HG03442 (cell line): ENCODE measurements at regions not wholly inside any gene's neighbourhood (a gene's known extent, or its start where the extent isn't known, plus 50 kb on each side); places are given as distances from the start of the nearest gene placed in this dataset.

Experiments
- ATAC-seq: cut with Tn5 transposase; IDR thresholded peaks from one replicate; pipeline ENCODE4 v1.9.1; 2021; ENCODE audit warnings: mild to moderate bottlenecking, moderate library complexity; ENCODE audit not compliant: unreplicated experiment

DNA sequence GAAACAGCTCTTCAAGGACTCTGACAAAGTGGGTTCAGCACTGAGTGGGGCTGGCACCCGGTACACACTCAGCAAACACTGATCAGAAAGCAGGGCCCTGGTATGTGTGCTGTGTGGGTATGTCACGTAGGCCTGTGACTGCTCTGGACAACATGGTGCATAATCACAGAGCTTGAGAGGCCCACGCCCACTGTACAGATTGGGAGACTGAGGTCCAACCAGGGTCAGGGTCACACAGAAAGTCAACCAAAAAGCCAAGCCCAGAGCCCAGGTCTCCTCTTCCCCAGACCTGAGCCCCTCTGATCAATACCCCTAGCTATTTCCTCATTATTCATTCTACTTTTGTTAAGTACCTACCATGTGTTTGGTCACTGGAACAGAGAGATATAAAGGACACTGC lies 166.1 kb upstream of the LINGO1 start:
- ATAC-seq: no peak

DNA sequence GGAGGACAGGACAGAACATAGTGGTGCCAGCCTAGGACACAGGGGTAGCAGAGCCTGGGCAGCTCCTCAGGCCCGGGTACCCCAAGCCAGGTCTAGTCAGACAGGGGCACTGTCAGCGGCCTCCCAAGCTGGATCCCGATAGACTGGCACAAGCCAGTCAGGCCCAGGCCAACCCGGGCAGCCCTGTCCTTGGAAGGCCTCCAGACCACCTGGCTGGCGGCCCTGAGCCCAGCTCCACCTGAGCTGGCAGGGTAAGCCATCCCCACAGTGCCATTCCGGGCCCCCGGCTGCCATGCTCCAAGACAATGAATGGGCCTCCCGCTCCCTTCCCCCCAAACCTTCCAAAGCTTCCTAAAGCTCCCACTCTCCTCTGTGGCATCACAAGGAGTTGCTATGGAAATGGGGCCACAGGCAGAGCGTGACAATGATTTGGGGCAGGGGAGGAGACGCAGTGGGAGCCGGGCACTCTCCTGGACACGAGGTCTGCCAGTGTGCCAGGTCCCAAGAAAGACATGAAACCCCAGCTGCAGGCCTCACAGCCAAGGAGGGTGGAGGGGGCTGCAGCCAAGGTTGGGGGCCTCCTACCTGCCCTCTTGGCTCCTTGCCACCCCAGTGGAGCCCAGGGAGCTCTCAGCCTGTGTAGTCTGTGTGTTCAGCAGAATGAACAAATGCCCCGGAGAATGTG lies 165.6 kb upstream of the LINGO1 start:
- ATAC-seq: no peak

- ATAC-seq: no peak
Measured at GRCh38 chr15:77797270-77797669, 164.6 kb upstream of the LINGO1 start.

DNA sequence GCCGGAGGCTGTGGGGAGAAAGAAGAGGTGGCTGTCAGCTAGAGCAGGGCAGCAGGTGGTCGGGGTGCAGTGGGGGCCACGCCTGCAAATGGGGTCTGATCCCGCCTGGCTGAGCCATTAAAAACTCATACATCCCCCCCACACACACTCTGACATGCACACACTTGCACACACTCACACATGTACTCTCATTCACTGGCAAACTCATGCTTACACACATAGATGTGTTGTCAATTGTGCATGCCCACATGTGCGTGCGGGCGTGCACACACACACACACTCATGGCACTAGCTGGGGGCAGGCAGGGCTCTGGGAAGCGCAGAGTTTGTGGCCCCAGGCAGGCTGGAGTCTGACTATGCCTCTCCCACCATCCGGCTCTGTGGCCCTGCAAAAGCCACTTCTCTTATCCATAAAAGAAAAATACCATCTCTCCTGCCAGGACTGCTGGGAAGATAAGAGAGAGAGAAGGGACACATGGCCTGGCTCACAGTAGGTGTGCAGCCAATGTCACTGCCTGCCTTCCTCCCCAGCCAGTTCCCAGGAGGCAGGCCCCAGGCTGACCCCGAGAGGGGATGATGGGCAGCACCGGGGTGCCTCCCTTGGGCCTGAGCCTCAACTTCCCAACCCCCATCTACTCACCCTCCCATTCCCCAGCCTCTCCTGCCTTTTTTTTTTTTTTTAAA lies 163.5 kb upstream of the LINGO1 start:
- no peak for ATAC-seq

GRCh38 chr15:77795446-77795845 lies 162.7 kb upstream of the LINGO1 start:
- ATAC-seq: no peak

DNA sequence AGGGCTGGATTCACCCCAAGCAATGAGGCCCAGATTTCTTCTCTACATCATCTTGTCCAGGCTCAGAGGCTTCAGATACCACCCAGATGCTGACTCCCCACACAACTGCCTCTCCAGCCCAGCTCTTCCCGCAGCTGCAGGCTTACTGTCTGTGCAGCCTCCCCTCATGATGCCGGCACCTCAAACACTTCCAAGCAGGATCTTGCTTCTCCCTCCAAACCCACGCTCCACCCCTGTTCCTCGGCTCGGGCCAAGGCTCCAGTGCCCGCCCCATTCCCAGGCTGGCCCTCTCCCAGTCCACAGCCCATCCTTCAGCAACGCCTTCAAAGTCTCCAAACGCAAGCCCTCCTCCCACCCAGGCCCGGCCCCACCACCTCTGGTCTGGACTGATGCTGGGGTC lies 159.2 kb upstream of the LINGO1 start:
- ATAC-seq: no peak

GRCh38 chr15:77790481-77790880 lies 157.8 kb upstream of the LINGO1 start:
- no peak for ATAC-seq

DNA sequence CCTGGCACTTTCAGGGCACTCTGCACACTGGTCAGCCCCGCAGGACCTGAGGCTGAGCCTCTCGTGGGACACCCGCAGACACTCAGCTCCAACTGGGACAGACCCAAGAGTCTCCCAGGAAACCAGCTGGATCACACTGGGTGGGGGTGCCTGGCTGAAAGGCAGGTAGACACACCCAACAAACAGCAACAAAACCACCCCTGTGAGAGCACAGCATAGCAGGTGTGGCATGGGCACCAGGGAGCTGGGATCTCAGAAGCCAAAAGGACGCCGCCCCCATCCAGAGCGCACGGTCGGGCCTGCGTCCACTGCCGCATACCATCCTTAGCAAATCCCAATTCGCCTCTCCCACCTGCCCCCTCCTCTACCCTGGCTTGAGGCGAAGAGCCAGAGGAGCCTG lies 154.2 kb upstream of the LINGO1 start:
- ATAC-seq: no peak

- no peak for ATAC-seq
Measured at GRCh38 chr15:77786181-77786890, 153.6 kb upstream of the LINGO1 start.

- no peak for ATAC-seq
Measured at GRCh38 chr15:77784361-77785292, 151.9 kb upstream of the LINGO1 start.

- no peak for ATAC-seq
Measured at GRCh38 chr15:77783636-77784035, 150.9 kb upstream of the LINGO1 start.

DNA sequence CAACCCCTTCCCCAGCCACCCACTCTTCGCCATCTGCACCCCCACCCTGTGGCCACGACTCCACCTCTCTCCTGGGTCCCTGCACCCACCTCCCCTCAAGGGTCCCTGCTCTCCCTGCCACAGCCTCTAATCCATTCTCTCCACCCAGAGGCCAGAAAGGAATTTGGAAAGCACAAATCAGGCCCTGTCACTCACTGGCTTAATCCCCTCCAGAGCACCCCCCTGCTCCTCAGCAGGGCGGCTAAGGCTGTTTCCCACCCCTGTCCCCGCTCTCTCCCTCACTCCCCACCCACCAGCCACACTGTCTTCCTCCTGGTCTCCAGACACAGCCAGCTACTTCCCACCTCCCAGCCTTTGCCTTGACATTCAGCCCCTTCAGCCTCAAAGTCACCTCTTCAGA lies 150.0 kb upstream of the LINGO1 start:
- no peak for ATAC-seq

DNA sequence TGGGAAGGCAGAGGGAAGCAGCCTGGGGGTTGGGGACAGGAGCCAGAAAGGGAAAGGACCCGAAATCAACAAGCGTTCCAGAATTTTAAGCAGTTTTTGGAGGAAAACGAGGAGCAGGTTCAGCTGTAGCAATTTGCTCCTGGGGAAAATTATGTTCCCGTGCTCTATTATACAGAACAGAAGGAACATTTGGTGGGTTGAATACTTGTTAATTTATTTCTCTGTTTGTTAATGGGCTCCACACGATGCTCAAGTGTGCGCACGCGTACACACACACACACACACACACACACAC lies 149.2 kb upstream of the LINGO1 start:
- ATAC-seq: no peak

GRCh38 chr15:77781151-77781945 lies 148.6 kb upstream of the LINGO1 start:
- ATAC-seq: no peak

DNA sequence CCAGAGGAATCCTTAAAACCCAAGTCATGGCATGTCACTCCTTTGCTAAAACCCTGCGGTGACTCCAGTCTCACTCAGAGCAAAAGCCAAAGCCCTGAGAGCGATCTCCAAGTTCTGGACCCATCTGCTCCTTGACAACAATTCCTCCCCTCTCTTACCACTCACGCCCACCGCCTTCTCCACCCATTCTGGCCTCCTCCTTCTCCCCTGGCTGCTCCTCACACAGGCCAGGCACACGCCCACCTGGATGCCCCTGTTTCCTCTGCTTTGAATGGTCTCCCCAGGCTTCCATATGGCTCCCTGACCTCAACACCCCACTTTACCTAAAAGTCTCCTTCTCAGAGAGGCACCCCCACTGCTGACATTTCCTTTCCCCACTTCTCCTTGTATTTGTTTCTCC lies 146.1 kb upstream of the LINGO1 start:
- no peak for ATAC-seq

DNA sequence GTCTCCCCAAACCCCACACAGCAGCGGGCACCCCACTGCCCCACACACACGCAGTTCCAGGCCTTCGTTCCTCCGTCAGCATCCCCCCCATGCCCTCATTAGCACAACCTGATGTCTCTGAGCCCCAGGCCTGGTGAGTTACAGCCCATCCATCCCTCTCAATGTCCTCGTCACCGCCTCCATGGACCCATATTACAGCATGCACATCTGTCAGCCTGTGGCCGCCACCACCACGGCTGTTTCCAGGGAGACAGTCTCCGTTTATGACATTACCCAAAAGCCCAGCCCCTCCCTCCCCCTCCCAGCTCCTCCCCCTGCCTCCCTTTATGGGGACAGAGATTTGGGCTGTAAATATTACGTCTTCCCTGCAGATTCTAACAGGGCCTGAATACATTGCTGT lies 143.1 kb upstream of the LINGO1 start:
- ATAC-seq: no peak

DNA sequence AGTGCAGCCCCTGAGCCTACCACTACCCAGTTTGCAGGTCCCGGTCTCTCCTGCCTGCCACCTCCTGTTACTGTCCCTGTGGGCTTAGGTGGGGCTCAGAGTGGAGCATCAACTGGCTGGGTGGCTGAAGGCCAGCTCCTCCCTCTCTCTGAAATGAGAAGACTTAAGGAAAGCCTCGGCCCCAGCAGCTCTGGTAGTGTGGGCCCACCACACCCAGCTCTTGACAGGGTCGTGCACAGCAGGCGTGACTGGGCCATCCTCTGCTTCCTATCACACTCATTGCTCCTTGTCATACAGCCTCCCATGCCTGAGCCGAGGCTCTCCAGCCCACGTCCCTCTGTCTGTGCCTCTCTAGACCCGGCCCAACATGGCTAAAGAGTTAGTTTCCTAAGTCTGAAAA lies 142.7 kb upstream of the LINGO1 start:
- no peak for ATAC-seq

- ATAC-seq: no peak
Measured at GRCh38 chr15:77774350-77774749, 141.6 kb upstream of the LINGO1 start.

- ATAC-seq: no peak
Measured at GRCh38 chr15:77773903-77774302, 141.2 kb upstream of the LINGO1 start.

GRCh38 chr15:77772641-77773402 lies 140.1 kb upstream of the LINGO1 start:
- no peak for ATAC-seq
